DMS53 treated with DMSO at 0.1 percent for 48 hours (cell line): ENCODE measurements at regions not wholly inside any gene's neighbourhood (a gene's known extent, or its start where the extent isn't known, plus 50 kb on each side); places are given as distances from the start of the nearest gene placed in this dataset.

Experiments
- DNase-seq: peaks from one replicate; lab custom pipeline; 2025; ENCODE audit not compliant: unreplicated experiment; lab: John Stamatoyannopoulos, UW

DNA sequence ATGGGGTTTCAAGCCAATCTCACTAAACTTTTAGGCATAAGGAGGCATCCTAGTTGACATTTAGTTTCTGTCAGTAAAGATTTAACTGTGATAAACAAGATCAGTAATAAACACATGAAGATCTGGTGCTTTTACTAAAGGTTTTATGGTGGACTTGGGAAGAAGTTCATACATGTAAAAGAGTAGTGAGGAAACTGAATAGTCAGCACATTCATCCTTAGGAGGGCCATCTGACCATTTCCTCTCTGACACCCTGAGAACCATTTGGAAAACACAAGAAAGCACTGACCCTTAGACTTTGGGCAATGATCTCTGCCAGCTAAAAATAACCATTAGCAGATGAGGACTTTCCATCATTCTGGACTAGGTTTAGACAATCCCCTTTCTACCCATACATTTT, 1040.9 kb downstream of the AGBL1 start:
- no peak for DNase-seq

DNA sequence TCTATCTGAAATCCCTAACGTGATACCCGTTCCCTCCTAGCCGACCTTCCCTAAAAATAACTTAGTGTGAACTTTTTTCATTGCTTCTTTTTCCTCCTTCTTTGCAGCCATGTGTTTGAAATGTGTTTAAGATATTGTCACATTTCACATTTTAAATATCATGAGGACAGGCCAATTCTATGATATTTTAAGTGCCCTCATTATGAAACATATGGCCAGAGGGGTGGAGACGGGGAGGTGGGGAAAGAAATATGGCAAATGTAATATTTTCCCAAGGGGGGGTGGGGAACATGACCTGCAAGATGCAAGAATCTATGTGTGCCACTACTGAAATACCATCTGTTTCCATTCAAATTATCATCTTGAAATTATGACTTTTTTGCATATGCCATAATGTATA, 1039.2 kb downstream of the AGBL1 start:
- DNase-seq: no peak

DNA sequence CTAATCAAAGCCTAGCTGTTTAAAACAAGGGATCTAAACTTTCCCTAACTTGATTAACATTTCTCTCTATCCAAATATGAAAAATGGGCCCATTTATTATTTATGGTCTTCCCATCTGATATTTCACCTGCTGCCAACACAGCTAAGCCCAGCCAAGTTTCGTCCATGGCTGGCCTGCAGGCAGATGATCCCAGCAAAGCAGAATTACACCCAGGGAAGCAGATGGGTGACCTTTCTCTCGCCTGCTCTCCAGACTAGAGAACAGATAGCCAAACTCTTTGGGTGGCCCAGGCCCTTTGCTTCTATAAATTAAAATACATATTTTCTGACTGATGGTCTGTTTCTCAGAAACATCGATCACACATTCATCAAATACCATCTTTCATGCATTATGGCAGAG, 1038.8 kb downstream of the AGBL1 start:
- DNase-seq: no peak

DNA sequence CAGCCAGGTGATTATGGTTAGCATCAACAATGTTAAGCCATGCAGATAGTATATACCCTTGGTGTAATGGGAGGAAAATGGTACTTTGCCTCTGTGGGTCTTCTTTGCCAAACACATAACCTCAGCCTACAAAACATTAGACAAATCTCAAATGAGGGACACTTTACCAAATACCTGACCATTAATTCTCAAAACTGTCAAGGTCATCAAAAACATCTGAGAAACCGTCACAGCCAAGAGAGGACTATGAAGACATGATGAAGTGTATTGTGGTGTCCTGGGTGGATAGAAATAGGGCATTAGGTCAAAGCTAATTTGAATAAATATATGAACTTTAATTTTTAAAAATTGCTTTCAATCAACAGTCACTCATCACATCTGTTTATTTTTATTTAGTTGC, 1036.1 kb downstream of the AGBL1 start:
- no peak for DNase-seq

DNA sequence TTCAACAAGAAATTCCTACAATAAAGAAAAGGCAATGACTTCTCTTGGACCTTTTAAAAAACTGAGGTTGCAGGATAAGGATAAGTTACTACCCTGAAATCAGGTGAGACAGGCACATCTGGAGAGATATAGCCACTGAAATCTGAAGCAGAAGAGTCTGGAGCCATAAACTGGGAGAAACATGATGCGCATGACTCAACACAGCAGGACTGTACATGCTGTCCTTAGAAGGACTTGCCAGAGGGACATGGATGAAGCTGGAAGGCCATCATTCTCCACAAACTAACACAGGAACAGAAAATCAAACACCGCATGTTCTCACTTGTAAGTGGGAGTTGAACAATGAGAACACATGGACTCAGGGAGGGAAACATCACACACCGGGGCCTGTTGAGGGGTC, 1020.2 kb downstream of the AGBL1 start:
- DNase-seq: no peak

DNA sequence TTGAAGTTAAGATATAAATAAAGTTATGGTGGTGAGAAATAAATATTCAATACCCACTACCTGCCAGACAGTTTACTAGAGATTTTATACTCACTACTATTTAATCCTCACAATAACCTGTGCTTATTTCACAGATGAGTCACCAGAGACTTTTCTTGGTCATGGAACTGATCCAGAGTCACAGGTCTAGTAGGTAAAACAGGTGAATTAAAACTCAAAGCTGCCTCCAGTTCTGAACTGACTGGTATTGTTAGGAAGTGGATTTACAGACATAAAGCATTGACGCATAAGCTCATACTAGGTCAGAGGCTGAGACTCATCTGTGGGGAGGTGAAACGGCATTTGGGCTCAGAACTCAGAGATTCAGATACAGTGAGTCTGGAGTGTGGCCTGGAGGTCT, 1009.9 kb downstream of the AGBL1 start:
- DNase-seq: no peak

DNA sequence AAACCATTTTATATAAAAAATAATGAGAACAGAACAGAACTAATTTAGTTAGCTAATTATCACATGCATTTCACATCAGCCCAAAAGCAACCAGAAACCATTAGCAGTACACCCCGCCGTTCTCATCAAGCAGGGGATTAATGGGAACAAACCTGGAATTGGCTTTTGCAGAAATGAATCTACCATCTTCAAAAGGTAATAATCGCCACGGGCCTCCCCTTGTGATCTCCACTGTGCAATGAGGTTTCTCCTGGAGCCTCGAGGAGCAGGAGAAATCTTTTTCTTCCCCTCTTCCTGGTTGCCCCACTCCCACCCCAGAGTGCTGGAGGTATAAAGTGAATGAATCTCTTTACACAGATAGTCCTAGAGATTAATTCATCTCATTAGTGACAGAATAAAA, 1003.5 kb downstream of the AGBL1 start:
- DNase-seq: no peak

DNA sequence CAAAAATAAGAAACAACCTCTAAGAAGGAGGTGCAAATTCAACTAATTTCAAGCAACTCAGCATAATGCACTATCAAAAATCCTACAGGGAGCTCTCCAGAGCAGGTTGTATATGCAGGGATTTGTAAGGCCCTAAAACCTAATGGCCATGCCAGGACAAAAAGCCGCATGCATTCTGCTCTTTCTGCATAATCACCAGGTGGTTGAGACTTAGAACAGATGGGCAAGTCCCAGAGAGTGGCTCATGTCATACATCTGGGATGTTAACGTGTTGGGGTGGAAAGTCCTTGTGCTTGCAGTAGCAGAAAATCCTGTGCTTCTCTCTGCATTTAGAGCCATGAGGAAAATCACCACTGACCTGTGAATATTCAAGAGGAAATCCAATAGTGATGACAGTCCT, 1002.9 kb downstream of the AGBL1 start:
- DNase-seq: no peak

DNA sequence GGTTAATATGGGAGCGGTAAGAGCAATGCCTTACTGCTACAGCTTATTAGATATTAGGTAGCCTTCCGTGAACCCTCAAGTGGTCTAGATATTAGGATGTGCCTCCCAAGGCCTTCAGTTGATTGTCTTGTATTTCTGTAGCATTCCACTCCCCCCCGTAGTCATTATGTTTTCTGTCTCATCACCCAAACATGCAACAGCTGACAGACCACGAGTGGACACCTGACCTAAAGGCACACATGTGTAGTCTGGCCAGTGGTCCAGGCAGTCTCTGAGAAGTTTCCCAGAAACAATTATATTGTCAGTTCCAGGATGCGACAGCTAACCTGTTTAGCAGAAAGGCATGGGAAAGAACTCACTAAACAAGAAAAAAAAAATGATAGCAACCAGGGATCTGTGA, 1000.9 kb downstream of the AGBL1 start:
- no peak for DNase-seq
